HG03159 (cell line): ENCODE measurements at regions not wholly inside any gene's neighbourhood (a gene's known extent, or its start where the extent isn't known, plus 50 kb on each side); places are given as distances from the start of the nearest gene placed in this dataset.

Experiments
- ATAC-seq: cut with Tn5 transposase; IDR thresholded peaks from one replicate; pipeline ENCODE4 v1.9.1; 2021; ENCODE audit warnings: mild to moderate bottlenecking, moderate library complexity; ENCODE audit not compliant: unreplicated experiment

DNA sequence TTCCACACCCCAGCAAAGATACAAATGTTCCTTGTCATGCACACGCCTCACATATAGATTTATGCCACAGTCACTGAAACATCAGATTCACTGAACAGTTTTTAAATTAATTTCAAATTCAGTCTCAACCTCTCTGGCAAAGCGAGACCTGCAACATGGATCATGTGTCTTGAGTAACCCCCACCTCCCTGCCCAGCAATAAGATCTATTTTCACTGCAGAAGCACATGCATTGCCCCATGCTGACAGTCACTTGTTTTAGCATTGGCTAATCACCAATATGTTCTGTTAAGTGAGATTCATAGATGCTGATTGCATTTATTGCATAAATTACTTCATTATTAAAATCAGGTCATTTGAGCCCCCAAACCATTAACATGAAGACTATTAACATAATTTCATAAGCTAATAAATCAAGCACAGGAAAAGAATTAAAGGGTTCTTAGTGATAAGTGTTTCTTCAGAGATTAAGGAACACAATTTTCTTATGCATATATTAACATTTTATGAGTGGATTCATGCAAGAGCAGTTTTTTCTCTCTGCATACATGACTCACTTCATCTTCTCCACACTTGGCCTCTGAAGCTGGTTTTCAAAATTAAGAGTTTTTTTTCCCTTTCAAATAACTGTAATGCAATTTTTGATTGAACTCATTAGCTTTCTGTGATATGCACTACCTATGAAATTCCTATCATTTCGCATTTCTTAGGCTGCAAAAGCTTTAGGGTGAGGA, 173.2 kb upstream of the SOX4 start:
- no peak for ATAC-seq

DNA sequence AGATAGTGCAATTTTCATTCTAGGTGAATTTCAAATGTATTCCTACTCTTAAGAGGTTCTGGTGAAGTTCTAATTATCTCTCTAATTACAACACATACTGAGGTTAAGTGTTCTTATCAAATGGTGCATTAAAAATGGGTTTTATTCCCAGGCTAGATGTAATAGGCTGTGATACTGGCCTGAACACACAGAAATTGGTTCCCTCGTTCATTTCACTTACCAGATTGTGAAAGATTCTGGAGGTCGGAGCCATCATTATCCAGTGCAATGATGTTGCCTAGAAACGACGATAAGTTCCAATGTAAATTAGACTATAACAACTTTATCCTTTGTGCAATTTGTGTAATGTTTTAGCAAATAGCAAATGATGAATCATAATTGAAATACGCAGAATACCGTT, 172.6 kb upstream of the SOX4 start:
- ATAC-seq = no peak

DNA sequence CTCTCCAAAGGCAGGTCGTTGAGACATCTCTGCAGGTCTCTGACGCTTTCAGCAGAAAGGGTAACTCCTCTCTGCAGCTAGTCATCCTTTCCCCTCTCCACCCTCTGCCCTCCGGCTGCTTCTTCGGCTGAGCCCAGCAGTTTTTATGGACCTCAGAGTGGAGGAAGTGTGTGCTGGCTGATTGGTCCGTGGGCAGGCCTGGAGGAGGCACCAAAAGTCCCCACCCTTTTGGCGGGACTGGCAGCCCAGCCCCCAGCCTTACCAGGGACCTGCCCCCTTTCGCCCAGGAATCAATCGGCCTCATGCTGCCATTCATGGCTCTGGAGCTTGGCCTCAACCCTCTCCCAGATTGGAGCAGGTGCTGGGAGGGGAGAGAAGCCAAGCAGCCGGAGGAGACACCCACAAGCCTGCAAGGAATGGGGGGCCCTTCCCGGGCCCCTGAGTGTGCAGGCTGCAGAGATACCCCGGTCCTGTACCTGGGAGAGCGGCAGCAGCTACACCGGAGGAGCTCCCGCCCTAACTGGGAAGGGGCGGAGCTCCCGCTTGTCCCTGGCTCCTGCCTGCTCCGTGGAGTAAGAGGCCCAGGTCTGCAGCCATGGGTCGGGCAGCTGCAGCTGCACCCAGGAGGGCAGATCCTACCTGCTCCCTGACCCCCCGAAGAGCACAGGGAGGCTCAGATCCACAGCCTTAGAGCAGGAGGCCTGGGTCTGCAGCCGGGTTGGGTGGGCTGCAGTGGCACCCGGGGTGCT, 170.3 kb upstream of the SOX4 start:
- ATAC-seq = no peak

DNA sequence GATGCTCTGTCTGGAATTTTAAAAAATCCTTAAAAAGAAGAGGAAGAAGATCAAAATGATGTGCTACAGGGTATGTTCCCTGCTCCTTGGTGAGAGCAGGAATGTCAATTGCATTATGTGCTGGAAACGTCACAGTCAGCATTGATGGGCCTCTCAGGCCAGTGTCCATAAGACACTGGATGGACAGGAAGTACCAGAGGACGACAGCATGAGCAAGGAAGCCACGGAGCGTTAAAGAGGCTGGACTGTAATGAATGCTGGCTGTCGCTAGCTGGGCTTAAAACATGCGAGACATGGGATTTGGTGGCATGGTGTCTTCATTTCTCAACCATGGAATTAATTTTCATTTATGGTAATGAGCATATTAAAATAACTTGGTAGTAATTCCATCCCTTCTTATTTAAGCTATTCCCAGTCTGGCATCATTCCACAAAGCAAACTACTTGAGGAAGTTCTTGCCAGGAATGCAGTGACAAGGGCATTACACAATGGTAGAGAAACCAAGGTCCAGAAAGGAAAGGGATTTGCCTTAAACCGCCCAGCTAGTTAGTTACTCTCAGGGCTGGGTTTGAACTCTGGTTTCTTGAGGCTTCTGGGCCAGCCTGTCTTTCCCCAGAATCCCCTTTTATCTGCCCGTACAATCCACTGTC, 166.6 kb upstream of the SOX4 start:
- ATAC-seq = no peak

DNA sequence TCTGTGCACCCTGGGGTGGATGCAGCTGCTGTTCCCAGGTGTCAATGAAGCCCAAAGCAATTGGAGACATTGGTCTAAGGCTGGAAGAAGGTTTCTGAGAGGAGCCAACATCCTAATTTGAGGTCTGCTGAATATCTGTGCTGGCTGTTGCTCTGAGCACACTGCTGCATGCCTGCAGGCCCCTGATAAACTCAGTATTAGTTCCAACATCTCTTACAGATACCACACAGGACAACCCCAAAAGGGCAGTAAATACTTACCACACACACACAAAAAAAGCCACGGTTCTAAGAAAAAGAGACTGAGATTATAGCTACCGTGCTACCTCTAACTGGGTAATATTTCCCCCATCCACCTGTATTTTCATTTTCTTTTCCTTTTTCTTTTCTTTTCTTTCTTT, 164.3 kb upstream of the SOX4 start:
- no peak for ATAC-seq

DNA sequence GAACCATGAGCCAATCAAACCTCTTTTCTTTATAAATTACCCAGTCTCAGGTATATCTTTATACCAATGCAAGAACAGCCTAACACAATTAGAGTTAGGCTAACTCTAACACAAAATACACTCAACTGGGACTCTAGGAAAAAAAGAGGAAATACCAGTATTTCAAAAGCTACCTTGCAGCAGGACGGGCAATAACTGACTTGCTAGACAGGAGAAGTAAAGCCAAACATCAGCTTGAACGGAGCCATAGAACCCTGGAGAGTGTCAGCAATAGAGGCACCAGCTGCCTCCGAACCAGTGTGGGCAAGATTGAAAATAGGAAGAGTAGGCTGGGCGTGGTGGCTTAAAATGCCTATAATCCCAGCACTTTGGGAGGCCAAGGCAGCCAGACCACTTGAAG, 162.0 kb upstream of the SOX4 start:
- no peak for ATAC-seq

DNA sequence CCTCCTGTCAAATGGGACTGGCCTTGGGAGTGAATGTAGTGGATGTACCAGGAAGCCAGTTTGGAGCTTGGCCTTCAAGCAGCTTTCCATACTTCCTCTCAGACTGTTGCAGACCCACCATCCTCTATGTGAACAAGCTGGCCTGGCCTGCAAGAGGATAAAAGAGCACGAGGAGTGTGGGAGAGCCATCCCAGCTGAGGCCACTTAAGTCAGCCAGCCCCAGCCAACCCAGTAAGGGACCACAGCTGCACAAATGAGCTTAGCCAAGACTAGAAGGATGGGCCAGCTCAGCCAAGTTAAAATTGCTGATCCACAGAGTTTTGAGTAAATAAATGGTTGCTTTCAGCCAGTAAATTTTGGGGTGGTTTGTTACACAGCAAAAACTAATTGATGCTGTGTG, 156.9 kb upstream of the SOX4 start:
- ATAC-seq = no peak

DNA sequence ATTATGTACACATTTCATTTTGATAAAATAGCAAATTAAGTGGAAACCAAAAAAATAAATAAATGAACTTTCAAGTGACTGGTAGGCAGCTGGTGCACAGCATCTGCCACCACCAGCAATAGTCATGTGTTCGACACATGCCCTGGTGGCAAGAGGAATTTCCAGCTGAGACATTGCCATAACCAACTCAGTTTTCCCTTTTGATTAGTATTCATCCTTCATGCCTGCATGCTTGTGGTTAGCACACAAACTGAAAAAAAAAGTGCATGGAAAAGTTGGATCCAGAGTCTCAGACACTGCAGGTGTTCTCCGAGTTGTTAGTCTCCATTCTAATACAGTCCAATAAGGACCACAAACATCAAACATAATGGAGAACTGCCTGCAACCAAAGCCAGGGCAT, 156.0 kb upstream of the SOX4 start:
- ATAC-seq = no peak

DNA sequence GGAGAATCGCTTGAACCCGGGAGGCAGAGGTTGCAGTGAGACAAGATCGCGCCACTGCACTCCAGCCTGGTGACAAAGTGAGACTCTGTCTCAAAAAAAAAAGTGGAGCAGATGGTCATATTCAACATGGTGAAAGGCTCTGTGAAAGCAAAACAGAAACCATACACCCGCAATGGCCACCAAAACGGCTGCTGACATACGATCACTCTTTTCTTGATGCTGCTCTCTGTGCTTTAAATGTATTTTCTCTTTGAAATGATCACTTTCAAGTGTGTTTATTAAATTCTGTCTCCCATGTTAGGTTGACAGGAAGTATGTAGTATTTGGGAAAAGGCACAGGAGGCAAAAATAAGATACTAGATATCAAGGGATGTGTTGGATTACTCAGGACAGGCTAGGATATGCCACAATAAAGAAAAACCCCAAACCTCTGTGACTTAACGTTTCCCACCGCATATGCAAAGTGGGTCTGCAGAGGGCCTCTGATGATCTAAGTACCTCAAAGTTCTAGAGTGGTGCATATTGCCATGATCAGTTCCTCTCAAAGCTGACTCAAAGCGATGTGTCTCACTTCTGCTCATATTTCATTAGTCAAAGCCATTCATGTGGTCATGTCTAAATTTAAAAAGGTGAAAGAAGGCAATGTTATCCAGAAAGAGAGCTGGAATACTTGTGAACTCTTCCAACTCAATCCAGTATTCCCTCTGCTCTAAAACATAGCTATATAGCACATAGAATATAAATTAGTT, 155.1 kb upstream of the SOX4 start:
- peak; percentile 98 for ATAC-seq

DNA sequence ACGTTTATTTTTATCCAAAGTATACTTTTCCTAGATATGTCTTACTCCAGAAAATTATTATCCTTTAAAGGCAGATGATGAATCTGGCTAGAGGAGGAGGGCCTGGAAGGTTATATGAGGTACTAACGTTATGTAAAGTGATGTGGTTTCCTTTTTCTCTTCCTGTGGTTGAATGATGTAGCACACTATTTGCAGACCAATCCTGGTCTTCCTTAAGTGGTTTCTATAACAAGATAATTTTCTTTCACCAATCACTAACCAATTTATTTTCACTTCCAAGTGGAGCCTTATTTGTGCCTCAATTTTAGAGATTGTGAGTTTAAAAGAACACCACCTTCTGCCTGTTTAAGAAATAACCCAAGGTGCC, 154.6 kb upstream of the SOX4 start:
- peak; percentile 36 for ATAC-seq

DNA sequence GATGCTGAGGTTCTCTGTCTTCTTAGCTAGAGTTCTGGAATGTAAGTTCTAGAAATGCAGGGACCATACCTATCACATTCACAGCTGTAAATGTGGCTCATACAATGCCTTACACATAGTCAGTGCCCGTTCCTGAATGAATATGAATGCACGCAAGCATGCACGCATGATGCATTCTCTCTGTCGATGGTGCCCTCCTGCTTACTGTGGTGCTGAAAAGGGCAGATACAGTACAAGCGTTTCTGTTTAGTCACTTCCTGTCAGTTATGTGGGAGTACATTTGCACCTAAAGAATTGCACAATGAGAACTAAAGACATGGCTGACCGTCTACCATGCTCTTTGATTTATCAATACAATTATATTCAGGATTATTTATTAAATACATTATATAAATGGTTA, 152.2 kb upstream of the SOX4 start:
- no peak for ATAC-seq

DNA sequence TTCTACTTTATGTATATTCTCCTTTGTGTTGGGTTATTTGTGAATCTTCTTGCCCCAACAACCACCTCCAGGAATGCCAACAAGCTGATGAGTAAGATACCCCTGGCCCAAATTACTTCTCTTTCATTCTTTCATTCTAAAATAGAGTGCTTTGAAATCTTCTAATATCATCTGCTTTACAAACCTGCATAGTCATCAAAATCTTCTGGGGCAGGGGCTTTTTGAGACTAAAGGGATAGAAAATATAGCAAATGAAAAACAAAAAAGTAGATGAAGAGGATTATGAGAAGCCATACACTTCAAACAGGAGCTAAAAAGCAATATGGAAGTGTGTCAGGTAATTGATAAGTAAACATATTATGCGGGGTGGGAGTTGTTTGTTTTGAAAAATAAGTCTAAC, 150.7 kb upstream of the SOX4 start:
- ATAC-seq = no peak

DNA sequence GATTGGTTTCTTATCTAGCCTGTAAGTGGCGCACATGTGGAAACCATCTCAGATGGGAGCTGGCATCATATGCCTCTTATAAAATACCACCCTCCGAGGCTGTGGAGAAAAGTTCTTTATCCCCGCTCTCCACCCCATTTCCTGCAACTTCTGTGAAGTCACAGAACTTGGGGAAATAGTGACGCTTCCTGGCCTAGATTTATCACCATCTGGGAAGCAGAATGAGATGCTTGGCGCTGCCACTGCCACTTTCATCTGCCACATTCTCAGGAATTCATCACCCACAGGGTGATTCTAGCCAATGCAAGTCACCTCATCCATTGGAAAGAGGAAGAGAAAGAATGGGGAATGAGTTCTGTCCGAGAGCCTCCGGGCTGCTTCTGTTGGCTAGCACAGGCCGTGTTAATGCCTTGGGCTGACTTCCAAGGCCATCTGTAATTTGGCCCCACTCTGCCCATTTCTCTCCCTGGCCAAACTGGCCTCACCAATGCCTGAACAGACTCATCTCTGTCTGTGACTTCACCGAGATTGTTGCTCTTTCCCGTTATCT, 148.8 kb upstream of the SOX4 start:
- no peak for ATAC-seq

DNA sequence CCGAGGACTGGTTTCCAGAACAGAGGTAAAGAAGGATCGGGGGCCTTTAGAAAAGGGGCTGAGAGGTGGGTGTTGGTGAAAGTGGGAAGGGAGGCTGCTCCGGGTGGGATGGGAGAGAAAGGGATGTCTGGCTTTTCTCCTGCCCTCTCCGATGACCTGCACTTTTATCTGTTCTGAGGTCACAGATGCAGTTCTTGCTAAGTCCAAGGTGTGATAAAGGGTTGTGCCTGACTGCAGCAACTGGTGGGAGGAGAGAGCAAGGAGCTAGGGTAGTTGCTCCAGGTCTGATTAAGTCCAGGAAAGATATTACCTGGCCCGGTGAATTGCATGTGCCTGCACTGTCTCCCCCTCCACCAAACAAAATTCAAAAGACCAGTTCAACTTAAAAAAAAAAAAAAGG, 145.6 kb upstream of the SOX4 start:
- ATAC-seq = no peak

DNA sequence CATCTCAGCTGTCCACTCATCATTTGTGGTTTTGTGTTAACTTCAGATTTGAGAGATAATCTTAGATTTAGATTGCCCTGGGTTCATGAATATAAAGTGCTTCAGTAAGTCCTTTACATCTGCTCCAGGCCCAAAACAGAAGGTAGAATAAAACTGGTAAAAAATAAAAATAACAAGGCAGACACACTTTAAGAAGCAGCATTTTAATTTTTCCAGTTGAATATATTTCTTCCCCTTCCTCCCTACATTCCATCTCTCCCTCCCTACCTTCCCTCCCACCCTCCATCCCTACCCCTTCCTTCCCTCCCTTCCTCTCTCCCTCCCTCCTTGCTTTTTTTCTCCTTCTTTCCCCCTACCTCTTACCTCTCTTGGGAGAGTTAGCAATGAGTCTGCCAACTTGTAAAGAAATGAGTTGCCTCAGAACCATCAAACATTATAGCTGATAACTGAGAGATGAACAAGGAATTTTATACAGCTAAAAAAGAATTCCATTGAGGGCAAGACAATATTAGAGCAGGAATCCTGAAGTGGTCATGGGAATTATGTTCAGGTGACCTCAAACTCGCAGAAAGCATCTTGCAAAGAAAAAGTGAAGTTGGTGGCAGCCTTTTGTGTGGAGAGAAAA, 145.0 kb upstream of the SOX4 start:
- no peak for ATAC-seq

DNA sequence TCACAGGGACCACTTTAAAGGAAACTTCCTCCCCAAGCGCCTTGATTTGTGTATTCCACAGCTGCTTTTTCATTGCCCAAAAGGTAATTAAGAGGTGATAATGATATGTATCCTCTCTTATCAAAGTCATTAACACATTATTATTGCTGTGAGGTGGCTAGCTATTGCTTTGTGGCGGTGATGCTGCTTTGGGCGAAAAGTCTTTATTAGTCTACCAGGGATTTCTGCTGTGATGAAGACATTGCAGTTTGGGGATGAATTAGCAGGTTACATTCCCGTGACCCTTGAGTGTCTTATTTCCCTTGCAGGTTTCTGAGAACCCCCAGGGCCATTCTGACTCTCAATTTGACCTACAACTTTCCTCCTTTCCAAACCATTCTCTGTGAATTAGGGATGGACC, 143.4 kb upstream of the SOX4 start:
- no peak for ATAC-seq

DNA sequence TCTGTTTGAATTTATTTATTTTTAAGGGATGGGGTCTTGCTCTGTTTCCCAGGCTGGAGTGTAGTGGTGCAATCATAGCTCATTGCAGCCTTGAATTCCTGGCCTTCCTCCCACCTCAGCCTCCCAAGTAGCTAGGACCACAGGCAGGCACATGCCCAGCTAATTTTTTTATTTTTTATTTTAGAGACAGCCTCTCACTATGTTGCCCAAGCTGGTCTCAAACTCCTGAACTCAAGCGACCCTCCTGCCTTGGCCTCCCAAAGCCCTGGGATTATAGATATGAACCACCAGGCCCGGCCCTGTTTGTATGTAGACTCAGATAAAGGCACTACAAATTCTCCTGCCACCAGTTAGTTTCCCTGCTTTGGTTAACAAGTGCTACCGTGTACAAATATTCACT, 142.9 kb upstream of the SOX4 start:
- ATAC-seq = no peak

DNA sequence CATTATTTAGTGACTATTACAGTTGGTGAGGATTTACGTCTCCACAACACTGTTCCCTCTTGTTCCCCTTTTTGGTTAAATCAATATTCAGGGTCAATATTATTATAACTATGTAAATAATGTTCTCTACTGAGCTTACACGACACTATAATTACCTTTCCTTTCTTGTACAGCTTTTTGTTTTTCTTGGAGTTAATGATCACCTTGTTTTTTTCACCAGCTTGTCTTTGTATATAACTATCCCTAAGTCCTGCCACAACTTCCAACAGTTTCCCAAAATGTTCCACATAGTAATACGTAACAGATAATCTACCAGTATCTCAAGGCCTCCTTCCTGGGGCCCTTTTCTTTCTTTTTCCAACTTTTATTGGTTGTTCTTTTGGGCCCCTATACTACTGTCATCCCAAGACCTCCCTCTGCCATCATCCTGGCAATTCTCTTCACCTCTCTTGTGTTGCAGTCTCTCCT, 142.0 kb upstream of the SOX4 start:
- no peak for ATAC-seq

DNA sequence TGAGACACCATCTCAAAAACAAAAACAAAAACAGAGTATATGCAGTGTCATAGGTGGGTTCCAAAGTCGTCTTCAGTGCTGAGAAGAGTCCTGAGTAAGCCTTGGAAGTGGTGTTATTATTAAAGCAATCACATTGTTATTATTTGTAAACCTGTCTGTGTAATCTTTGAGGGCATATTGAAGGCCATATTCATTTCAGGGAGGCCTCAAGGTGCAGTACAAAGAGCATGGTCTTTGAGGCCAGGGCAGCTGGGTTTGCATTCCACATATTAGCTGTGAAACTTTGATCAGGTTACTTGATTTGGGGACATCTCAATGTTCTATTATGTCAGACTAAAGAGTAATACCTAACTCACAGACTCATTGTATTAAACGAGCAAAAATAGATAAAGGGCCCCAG, 139.3 kb upstream of the SOX4 start:
- ATAC-seq = no peak

DNA sequence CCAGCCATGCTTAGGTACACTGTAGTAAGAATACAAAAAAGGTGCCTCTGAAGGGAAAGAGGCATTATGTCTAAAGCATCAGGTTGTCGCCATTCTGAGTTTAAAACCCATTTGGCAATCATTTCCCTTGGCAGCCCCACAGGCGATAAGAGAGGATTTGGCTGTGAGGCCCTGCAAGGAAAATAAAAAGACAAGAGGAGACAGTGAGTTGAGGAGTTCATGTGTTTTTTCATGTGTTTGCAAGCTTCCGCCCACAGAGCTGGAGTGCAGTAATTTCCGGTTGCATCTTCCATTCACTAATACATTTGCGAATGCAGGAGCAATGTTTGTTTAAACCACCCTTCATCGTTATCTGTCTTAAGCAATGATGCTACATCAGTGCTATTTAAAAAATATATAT, 138.5 kb upstream of the SOX4 start:
- ATAC-seq = no peak

DNA sequence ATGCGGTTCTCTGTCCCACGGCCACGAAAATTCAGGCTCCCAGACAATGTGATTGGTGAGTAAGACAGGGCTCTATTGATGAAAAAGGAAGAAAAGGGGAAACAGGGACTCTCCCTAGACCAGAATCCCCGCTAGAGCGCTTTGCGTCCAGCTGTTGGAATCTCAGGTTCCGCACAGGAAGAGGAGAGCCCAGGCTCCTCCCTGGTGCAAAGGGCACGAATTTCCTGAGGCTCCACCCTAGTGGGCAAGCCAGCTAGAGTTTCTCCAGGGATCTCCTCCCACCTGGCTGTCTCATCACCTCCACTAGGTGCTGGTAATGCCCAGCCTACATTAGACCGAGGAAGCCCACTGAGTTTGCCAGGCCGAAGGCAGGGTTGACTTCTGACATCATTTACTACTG, 135.9 kb upstream of the SOX4 start:
- no peak for ATAC-seq
